Right lobe of liver (tissue), 6 donors: ENCODE measurements at regions not wholly inside any gene's neighbourhood (a gene's known extent, or its start where the extent isn't known, plus 50 kb on each side); places are given as distances from the start of the nearest gene placed in this dataset.

Experiments
- ATAC-seq, 4 donors: fragments of 200-7000 bp; cut with Tn5 transposase; one replicate each; pipeline ENCODE4 v1.9.1; 2020; ENCODE audit warnings: mild to moderate bottlenecking in 4 of 4, moderate library complexity in 4 of 4
- DNase-seq, 3 donors: peaks; one replicate each; pipeline ENCODE4 v3.0.0-alpha.2; 2020
- H3K27ac ChIP-seq, 3 donors: fragments of 200-600 bp; one replicate each; pipeline ENCODE4 v1.8.0; 2022
- H3K27me3 ChIP-seq, 2 donors: fragments of 200-600 bp; one replicate each; pipeline ENCODE4 v1.8.0; 2022
- H3K36me3 ChIP-seq, 4 donors: fragments of 200-600 bp; sonication (generic) in 1 of 4; one replicate each; pipeline versions ENCODE4 v1.5.1 to v1.8.0; 2017 to 2022; ENCODE audit warnings: control low read depth in 1 of 4
- H3K4me1 ChIP-seq, 4 donors: fragments of 200-600 bp; sonication (generic) in 1 of 4; one replicate each; pipeline versions ENCODE4 v1.5.1 to v1.8.0; 2017 to 2022; ENCODE audit warnings: control low read depth in 1 of 4
- H3K4me3 ChIP-seq, 3 donors: fragments of 200-600 bp; one replicate each; pipeline ENCODE4 v1.8.0; 2022
- H3K9me3 ChIP-seq, 4 donors: fragments of 200-600 bp; sonication (generic) in 1 of 4; one replicate each; pipeline versions ENCODE4 v1.5.1 to v1.8.0; 2017 to 2022; ENCODE audit warnings: control low read depth in 1 of 4
- CTCF ChIP-seq, 4 donors: fragments of 200-600 bp in 3 of 4; fragments of 450-650 bp in 1 of 4; IDR thresholded peaks; one replicate each; pipeline versions ENCODE4 v1.5.1 to v1.8.0; 2016 to 2022; ENCODE audit warnings: antibody characterized with exemption in 4 of 4, mild to moderate bottlenecking in 2 of 4
- POLR2A ChIP-seq: fragments of 450-650 bp; IDR thresholded peaks from one replicate; pipeline ENCODE4 v1.6.1; 2017; ENCODE audit warnings: antibody characterized with exemption, mild to moderate bottlenecking
- WGBS: methylation state at CpG from one replicate; pipeline ENCODE4 v1.1.6; 2018; ENCODE audit warnings: low coverage, low lambda C conversion rate; ENCODE audit not compliant: insufficient coverage; ENCODE audit errors: missing lambda C conversion rate; 5-methylcytosine and 5-hydroxymethylcytosine counted together
- intact Hi-C, 2 donors: fragments of 100-400 bp; cut with DNase I; formaldehyde crosslinking; loops; one replicate each; pipeline versions ENCODE4 v1.11.2 to v1.14.1; 2022
- donor health status: DM: no; HTN: yes; CAD: no.
- donor health status: DM: no; HTN: no; CAD: no.
- donor health status: DM: no; HTN: no; CAD: no.
- donor health status: DM: no; HTN: yes; CAD: no.
- donor health status: DM: no; HTN: yes; CAD: no.

DNA sequence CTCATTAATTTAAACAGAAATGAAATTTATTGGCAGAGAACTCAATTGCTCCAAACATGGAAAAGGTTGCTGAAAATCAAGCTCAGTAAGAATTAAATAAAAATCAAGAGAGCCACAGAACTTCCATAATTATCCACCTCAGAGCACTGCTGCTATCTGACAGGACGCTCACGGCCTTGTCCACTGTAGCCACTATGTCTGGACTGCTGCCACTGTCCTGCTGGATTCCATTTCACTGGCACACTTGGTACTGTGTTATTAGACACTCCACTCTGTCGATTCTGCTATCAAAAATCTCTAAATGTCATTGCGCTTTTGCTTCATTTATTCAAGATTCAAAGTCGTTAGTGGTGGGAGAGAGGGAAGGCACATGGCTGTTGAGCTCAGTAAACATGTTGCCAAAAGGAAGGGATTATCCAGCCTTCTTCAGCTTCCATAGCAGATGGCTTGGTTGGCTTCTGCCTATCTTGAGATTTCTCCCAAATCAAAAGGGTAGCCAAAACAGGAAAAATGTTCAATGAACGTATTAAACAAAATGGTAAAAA lies 815.0 kb downstream of the CDH18 start:
- no peak for TF ChIP-seq POLR2A
- no peaks in the 10 kb centered on the region for H3K9me3 ChIP-seq
- 42% methylated on average over 6 of the region's 6 CpGs for WGBS
- intact Hi-C loops: no loop called here
- no peak overlapping the region for H3K4me3 ChIP-seq
- no peak for DNase-seq
- no peak overlapping the region for H3K27ac ChIP-seq
- H3K4me1 ChIP-seq: no peaks in the 10 kb centered on the region
- no peaks in the 10 kb centered on the region for H3K27me3 ChIP-seq
- ATAC-seq: no peak
- no peaks in the 10 kb centered on the region for H3K36me3 ChIP-seq

DNA sequence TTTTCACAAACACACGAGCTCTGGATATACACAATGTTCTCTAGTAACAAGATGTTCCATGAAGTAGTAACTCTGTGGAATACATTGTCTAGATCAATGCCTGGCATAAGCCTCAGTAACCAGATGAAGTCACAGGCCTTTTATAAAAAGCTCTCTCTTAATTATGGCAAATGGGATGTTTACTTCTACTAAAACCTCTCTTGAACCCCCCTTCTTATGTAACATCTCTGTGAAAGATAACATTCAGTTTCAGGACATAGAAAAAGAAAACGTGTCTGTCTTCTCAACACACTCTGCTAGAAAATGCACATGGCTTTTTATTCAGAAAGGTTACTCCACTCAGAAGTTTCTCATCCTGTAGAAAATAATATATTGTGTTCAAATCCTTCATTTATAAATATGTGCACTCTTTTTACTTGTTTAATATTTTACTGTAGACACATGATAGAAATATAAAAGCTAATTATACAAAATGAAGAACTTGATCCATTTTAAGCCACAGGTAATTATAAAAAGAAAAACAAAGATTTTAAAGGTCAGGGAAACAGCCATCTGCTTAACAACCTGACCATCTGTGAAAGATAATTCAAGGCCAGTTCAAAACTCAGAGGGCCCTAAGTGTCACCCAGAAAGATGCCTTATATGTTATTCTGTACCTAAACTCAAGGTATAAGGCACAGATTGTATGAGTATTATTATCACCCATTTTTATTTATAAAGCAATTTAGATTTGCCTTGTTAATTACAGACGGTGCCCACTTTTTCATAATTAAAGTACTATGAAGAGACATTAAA lies 812.0 kb downstream of the CDH18 start:
- WGBS: 21% methylated on average over 3 of the region's 3 CpGs
- ATAC-seq (no peak), DNase-seq (no peak)
- TF ChIP-seq CTCF (IDR thresholded peaks at IDR 0.05) (no peak), POLR2A (no peak)
- H3K27me3 ChIP-seq: no peaks in the 10 kb centered on the region
- no peak overlapping the region for H3K27ac ChIP-seq
- no peaks in the 10 kb centered on the region for H3K36me3 ChIP-seq
- H3K9me3 ChIP-seq: no peaks in the 10 kb centered on the region
- H3K4me3 ChIP-seq: no peak overlapping the region
- intact Hi-C loops: no loop called here
- H3K4me1 ChIP-seq: no peaks in the 10 kb centered on the region

DNA sequence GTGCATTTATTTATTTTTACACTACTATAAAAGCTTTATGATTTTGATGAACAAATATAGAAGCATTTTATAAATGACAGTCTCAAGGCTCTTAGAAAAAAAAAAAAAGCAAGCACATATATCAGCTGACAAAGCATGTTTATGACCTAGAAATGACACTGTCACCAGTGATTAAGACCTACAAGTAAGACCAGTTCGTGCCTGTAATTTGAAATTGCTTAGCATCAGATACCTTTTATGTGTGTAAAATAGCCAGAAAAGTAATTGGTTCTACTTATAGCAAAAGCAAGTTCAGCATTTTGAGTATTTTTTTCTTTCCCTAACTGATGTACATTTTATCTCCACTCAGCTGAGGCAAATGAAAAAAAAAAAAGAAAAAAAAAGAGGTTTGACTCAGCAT lies 808.4 kb downstream of the CDH18 start:
- Histone ChIP-seq H3K4me3 (no peak overlapping the region), H3K27ac (no peak overlapping the region), H3K36me3 (no peaks in the 10 kb centered on the region), H3K9me3 (no peaks in the 10 kb centered on the region), H3K4me1 (no peaks in the 10 kb centered on the region), H3K27me3 (no peaks in the 10 kb centered on the region)
- TF ChIP-seq CTCF (IDR thresholded peaks at IDR 0.05) (no peak), POLR2A (no peak)
- DNase-seq (no peak), ATAC-seq (no peak)
- intact Hi-C loops: no loop called here
- 14% methylated on average over 1 of the region's 1 CpG for WGBS

- H3K36me3 ChIP-seq: no peaks in the 10 kb centered on the region
- no peaks in the 10 kb centered on the region for H3K4me1 ChIP-seq
- no peaks in the 10 kb centered on the region for H3K9me3 ChIP-seq
- H3K27ac ChIP-seq: no peak overlapping the region
- no peak for ATAC-seq
- DNase-seq: no peak
- no peak overlapping the region for H3K4me3 ChIP-seq
- TF ChIP-seq POLR2A (no peak), CTCF (IDR thresholded peaks at IDR 0.05) (no peak)
- 6% methylated on average over 2 of the region's 2 CpGs for WGBS
- no peaks in the 10 kb centered on the region for H3K27me3 ChIP-seq
- intact Hi-C loops: no loop called here
These were observed 798.8 kb downstream of the CDH18 start for GRCh38 chr5:19189176-19189575.

DNA sequence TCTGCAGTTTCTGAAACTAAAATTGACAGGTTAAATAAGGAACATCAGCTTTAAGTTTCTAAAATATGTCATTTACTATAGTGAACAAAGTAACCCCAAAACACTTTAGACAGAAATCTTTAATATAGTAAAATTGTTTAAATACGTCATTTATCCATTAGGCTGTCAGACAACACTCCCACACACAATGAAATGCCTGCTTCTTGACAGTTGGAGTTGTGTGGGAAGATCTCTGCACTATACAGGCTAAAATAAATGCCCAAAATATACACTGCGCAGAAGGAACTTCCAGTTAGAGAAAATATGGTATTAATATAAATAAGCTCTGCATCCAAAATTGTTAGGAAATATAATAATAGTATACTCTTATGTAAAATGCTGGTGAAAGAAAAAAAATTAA lies 794.4 kb downstream of the CDH18 start:
- DNase-seq (no peak), ATAC-seq (no peak)
- no peaks in the 10 kb centered on the region for H3K36me3 ChIP-seq
- TF ChIP-seq CTCF (IDR thresholded peaks at IDR 0.05): no peak
- no peak for TF ChIP-seq POLR2A
- intact Hi-C loops: no loop called here
- no peaks in the 10 kb centered on the region for H3K9me3 ChIP-seq
- WGBS: 53% methylated on average over 2 of the region's 2 CpGs
- H3K4me1 ChIP-seq: no peaks in the 10 kb centered on the region
- no peak overlapping the region for H3K4me3 ChIP-seq
- no peaks in the 10 kb centered on the region for H3K27me3 ChIP-seq
- no peak overlapping the region for H3K27ac ChIP-seq
